ENCODE measurements at regions not wholly inside any gene's neighbourhood (a gene's known extent, or its start where the extent isn't known, plus 50 kb on each side); places are given as distances from the start of the nearest gene placed in this dataset.

- Histone ChIP-seq H3K9me3 (ENCODE audit: insufficient read depth, low read length) (0 out of 2 replicates have a peak, but pooled peaks cover 8% of the 10 kb centered on the region), H3K4me3 (ENCODE audit: low read length) (no peak overlapping the region), H3K9ac (ENCODE audit: low read length) (no peak overlapping the region), H3K79me2 (ENCODE audit: low read length) (no peaks in the 10 kb centered on the region), H2AFZ (ENCODE audit: low read depth, low read length) (no peak overlapping the region), H3K27me3 (ENCODE audit: low read depth, low read length) (no peaks in the 10 kb centered on the region), H3K36me3 (replicated peaks; ENCODE audit: low read depth, low read length) (no peaks in the 10 kb centered on the region), H3K4me1 (ENCODE audit: low read length) (peaks cover 14% of the 10 kb centered on the region), H3K4me2 (ENCODE audit: low read length) (no peak overlapping the region), H4K20me1 (ENCODE audit: insufficient read depth, low read length) (no peaks in the 10 kb centered on the region), H3K27ac (ENCODE audit: low read length) (no peak overlapping the region)
- TF ChIP-seq EZH2phosphoT487 (IDR thresholded peaks at IDR 0.05; ENCODE audit: low read depth) (no peak), CTCF (IDR thresholded peaks at IDR 0.05; ENCODE audit: low read depth, low read length) (no peak)
Measured at GRCh38 chr16:85537795-85538401, 75.2 kb upstream of the GSE1 start.

- H3K4me3 ChIP-seq (ENCODE audit: low read length) = no peak overlapping the region
- no peaks in the 10 kb centered on the region for H3K36me3 ChIP-seq (replicated peaks; ENCODE audit: low read depth, low read length)
- no peaks in the 10 kb centered on the region for H3K27me3 ChIP-seq (ENCODE audit: low read depth, low read length)
- H3K9ac ChIP-seq (ENCODE audit: low read length) = no peak overlapping the region
- 0 out of 2 replicates have a peak, but pooled peaks cover 8% of the 10 kb centered on the region for H3K9me3 ChIP-seq (ENCODE audit: insufficient read depth, low read length)
- no peaks in the 10 kb centered on the region for H3K79me2 ChIP-seq (ENCODE audit: low read length)
- peaks cover 19% of the 10 kb centered on the region for H3K4me1 ChIP-seq (ENCODE audit: low read length)
- H3K27ac ChIP-seq (ENCODE audit: low read length) = no peak overlapping the region
- H4K20me1 ChIP-seq (ENCODE audit: insufficient read depth, low read length) = no peaks in the 10 kb centered on the region
- TF ChIP-seq CTCF (IDR thresholded peaks at IDR 0.05; ENCODE audit: low read depth, low read length) (no peak), EZH2phosphoT487 (IDR thresholded peaks at IDR 0.05; ENCODE audit: low read depth) (no peak)
- no peak overlapping the region for H3K4me2 ChIP-seq (ENCODE audit: low read length)
- H2AFZ ChIP-seq (ENCODE audit: low read depth, low read length) = no peak overlapping the region
Measured at GRCh38 chr16:85539084-85539483, 74.0 kb upstream of the GSE1 start.

- H3K79me2 ChIP-seq (ENCODE audit: low read length) = no peaks in the 10 kb centered on the region
- peaks cover 19% of the 10 kb centered on the region for H3K4me1 ChIP-seq (ENCODE audit: low read length)
- H3K27me3 ChIP-seq (ENCODE audit: low read depth, low read length) = no peaks in the 10 kb centered on the region
- TF ChIP-seq EZH2phosphoT487 (IDR thresholded peaks at IDR 0.05; ENCODE audit: low read depth) = no peak
- TF ChIP-seq CTCF (IDR thresholded peaks at IDR 0.05; ENCODE audit: low read depth, low read length) = no peak
- no peak overlapping the region for H2AFZ ChIP-seq (ENCODE audit: low read depth, low read length)
- H3K36me3 ChIP-seq (replicated peaks; ENCODE audit: low read depth, low read length) = no peaks in the 10 kb centered on the region
- no peak overlapping the region for H3K4me2 ChIP-seq (ENCODE audit: low read length)
- no peak overlapping the region for H3K4me3 ChIP-seq (ENCODE audit: low read length)
- no peak overlapping the region for H3K9ac ChIP-seq (ENCODE audit: low read length)
- H4K20me1 ChIP-seq (ENCODE audit: insufficient read depth, low read length) = no peaks in the 10 kb centered on the region
- H3K9me3 ChIP-seq (ENCODE audit: insufficient read depth, low read length) = 0 out of 2 replicates have a peak, but pooled peaks cover 8% of the 10 kb centered on the region
- H3K27ac ChIP-seq (ENCODE audit: low read length) = no peak overlapping the region
Measured at GRCh38 chr16:85539629-85540291, 73.4 kb upstream of the GSE1 start.

- H3K27me3 ChIP-seq (ENCODE audit: low read depth, low read length) = no peaks in the 10 kb centered on the region
- H3K4me1 ChIP-seq (ENCODE audit: low read length) = peaks cover 26% of the 10 kb centered on the region
- no peak overlapping the region for H3K4me3 ChIP-seq (ENCODE audit: low read length)
- H3K9me3 ChIP-seq (ENCODE audit: insufficient read depth, low read length) = 0 out of 2 replicates have a peak, but pooled peaks cover 8% of the 10 kb centered on the region
- no peaks in the 10 kb centered on the region for H4K20me1 ChIP-seq (ENCODE audit: insufficient read depth, low read length)
- no peak overlapping the region for H3K4me2 ChIP-seq (ENCODE audit: low read length)
- no peaks in the 10 kb centered on the region for H3K79me2 ChIP-seq (ENCODE audit: low read length)
- H3K36me3 ChIP-seq (replicated peaks; ENCODE audit: low read depth, low read length) = no peaks in the 10 kb centered on the region
- H3K9ac ChIP-seq (ENCODE audit: low read length) = no peak overlapping the region
- no peak for TF ChIP-seq EZH2phosphoT487 (IDR thresholded peaks at IDR 0.05; ENCODE audit: low read depth)
- TF ChIP-seq CTCF (IDR thresholded peaks at IDR 0.05; ENCODE audit: low read depth, low read length) = no peak
- no peak overlapping the region for H3K27ac ChIP-seq (ENCODE audit: low read length)
- H2AFZ ChIP-seq (ENCODE audit: low read depth, low read length) = no peak overlapping the region
Measured at GRCh38 chr16:85541181-85541580, 71.9 kb upstream of the GSE1 start.
